Nephron (organoid): ENCODE measurements at regions not wholly inside any gene's neighbourhood (a gene's known extent, or its start where the extent isn't known, plus 50 kb on each side); places are given as distances from the start of the nearest gene placed in this dataset.

Experiments
- H3K27ac Mint-ChIP-seq, 3 experiments: 2 replicates each; pipeline ENCODE4 v1.8.0; 2020; ENCODE audit warnings: mixed read lengths in 3 of 3, mild to moderate bottlenecking in 2 of 3, moderate library complexity in 1 of 3
- H3K27me3 Mint-ChIP-seq: 2 replicates; pipeline ENCODE4 v1.8.0; 2021; ENCODE audit warnings: low read depth, mild to moderate bottlenecking, moderate library complexity, mixed read lengths
- H3K36me3 Mint-ChIP-seq: 2 replicates; pipeline ENCODE4 v1.8.0; 2020; ENCODE audit warnings: low read depth, mixed read lengths
- H3K4me1 Mint-ChIP-seq: 2 replicates; pipeline ENCODE4 v1.8.0; 2020; ENCODE audit warnings: mixed read lengths
- H3K4me3 Mint-ChIP-seq, 3 experiments: 2 replicates each; pipeline ENCODE4 v1.8.0; 2020; ENCODE audit warnings: mild to moderate bottlenecking in 3 of 3, mixed read lengths in 3 of 3, moderate library complexity in 2 of 3
- H3K9me3 Mint-ChIP-seq: 2 replicates; pipeline ENCODE4 v1.8.0; 2020; ENCODE audit warnings: mixed read lengths
- CTCF ChIP-seq, 3 experiments: fragments of 200-600 bp; sonication (generic); IDR thresholded peaks; one replicate each; pipeline ENCODE4 v1.5.0; 2021; ENCODE audit warnings: antibody characterized with exemption in 3 of 3; ENCODE audit not compliant: unreplicated experiment in 3 of 3

DNA sequence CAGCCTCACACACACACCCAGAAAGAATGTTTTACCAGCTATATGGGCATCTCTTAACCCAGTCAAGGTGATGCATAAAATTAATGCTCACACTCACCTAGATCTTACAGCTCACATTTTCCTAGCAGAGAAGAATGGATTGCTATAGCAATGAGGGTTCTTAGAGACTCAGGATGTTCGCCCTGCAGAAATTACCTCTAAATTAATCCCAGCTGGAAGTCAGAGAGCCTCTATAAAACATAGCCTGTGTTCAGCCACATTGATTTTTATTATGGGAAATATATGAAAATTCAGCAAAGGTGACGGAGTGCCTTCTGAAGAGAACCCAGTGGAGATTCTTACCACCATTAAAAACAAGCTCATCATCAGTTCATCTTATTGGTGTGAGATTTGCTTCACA lies 528.3 kb upstream of the ZFP42 start:
- no peak overlapping the region for H3K27ac Mint-ChIP-seq
- H3K36me3 Mint-ChIP-seq, result no peaks in the 10 kb centered on the region
- TF ChIP-seq CTCF (IDR thresholded peaks at IDR 0.05; ENCODE audit: unreplicated experiment in 3 of 3), result no peak
- no peaks in the 10 kb centered on the region for H3K9me3 Mint-ChIP-seq
- no peak overlapping the region for H3K4me3 Mint-ChIP-seq
- H3K4me1 Mint-ChIP-seq, result peaks cover 16% of the 10 kb centered on the region
- no peaks in the 10 kb centered on the region for H3K27me3 Mint-ChIP-seq

DNA sequence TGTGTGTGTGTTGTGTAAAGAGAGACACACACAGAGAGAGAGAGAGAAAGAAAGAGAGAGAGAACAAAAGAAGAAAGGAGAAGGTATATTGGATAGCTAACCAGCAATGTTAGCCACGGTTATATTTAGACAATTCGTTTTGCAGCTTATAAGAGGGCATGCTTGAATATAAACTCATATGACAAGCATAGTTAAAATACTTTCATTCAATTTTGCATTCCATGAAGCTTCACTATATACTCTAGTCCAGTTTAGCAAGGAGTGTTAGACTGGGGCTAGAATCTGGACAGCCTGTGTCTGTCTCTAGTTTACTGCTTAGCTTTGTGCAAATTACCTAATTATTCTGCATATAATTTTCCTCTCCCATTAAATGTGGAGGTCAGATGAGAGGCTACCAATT lies 525.9 kb upstream of the ZFP42 start:
- peaks cover 12% of the 10 kb centered on the region for H3K4me1 Mint-ChIP-seq
- no peak for TF ChIP-seq CTCF (IDR thresholded peaks at IDR 0.05; ENCODE audit: unreplicated experiment in 3 of 3)
- H3K27ac Mint-ChIP-seq, result no peak overlapping the region
- no peaks in the 10 kb centered on the region for H3K36me3 Mint-ChIP-seq
- H3K27me3 Mint-ChIP-seq, result no peaks in the 10 kb centered on the region
- H3K9me3 Mint-ChIP-seq, result no peaks in the 10 kb centered on the region
- H3K4me3 Mint-ChIP-seq, result no peak overlapping the region

- peaks cover 3% of the 10 kb centered on the region for H3K27me3 Mint-ChIP-seq
- no peak overlapping the region for H3K27ac Mint-ChIP-seq
- no peaks in the 10 kb centered on the region for H3K9me3 Mint-ChIP-seq
- TF ChIP-seq CTCF (IDR thresholded peaks at IDR 0.05; ENCODE audit: unreplicated experiment in 3 of 3), result no peak
- H3K36me3 Mint-ChIP-seq, result no peaks in the 10 kb centered on the region
- no peak overlapping the region for H3K4me3 Mint-ChIP-seq
- peaks cover 11% of the 10 kb centered on the region for H3K4me1 Mint-ChIP-seq
Observed at GRCh38 chr4:187470061-187470460, 525.5 kb upstream of the ZFP42 start.

DNA sequence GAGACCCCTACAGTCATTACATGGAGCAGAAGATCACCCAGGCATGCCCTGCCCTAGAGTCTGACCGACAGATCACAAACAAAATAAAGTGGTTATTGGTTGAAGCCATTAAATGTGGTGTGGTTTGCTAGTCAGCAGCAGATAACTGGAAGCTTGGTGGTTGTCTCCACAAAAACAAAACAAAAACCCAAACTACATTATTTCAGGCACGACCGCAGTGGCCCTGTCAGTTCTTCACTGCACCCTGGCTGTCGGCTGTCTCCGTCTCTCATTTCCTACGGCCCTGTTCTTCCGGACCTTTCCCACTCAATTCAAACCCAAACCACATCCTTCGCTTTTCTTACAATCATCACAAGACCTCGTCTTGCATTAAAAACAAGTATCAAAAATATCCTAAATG lies 521.3 kb upstream of the ZFP42 start:
- Mint-ChIP-seq H3K4me1 (peaks cover 24% of the 10 kb centered on the region), H3K9me3 (no peaks in the 10 kb centered on the region), H3K36me3 (no peaks in the 10 kb centered on the region), H3K27me3 (peaks cover 5% of the 10 kb centered on the region), H3K4me3 (no peak overlapping the region), H3K27ac (no peak overlapping the region)
- TF ChIP-seq CTCF (IDR thresholded peaks at IDR 0.05; ENCODE audit: unreplicated experiment in 3 of 3), result no peak

DNA sequence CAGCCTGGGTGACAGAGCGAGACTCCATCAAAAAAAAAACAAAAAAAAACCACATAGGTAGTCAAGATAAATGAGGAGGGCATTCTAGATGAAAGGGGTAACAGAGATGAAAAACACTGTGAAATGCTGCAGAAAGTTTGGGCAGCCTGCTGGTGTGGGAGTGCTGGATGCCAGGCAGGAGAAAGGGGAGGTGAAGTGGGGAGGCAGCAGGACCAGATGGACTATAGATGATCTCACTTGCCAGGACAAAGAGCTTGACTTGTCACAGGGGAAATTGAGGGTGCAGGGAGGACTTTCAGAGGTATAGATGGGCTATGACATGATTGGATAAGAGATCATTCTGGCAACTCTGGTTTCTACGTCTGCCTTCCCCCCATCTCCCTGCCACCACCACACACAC lies 519.7 kb upstream of the ZFP42 start:
- Mint-ChIP-seq H3K4me3 (no peak overlapping the region), H3K27me3 (peaks cover 5% of the 10 kb centered on the region), H3K27ac (no peak overlapping the region), H3K4me1 (peaks cover 33% of the 10 kb centered on the region), H3K36me3 (no peaks in the 10 kb centered on the region), H3K9me3 (no peaks in the 10 kb centered on the region)
- TF ChIP-seq CTCF (IDR thresholded peaks at IDR 0.05; ENCODE audit: unreplicated experiment in 3 of 3), result no peak

DNA sequence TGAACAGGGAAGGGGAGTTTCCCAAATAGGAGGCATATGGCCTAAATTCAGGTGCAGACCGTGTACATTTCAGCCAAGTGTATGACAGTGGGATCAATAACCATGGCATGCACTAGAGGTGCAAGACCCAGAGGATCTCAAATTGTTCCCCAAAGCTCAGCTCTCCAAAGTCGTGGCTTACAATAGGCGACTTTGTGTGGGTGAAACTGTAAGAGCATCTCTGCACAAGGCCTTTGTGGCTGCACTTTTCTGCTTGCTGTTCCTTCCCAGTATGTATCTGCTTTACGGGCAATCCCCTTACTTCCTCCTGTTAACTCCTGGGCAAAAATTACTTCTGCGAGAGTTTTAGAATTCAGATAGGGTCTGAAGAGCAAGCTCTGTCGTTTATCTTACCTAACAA lies 518.3 kb upstream of the ZFP42 start:
- H3K27me3 Mint-ChIP-seq, result peaks cover 5% of the 10 kb centered on the region
- H3K36me3 Mint-ChIP-seq, result no peaks in the 10 kb centered on the region

More for the DNA sequence above, 518.3 kb upstream of the ZFP42 start:
- Mint-ChIP-seq H3K4me1 (peaks cover 34% of the 10 kb centered on the region), H3K4me3 (no peak overlapping the region), H3K27ac (peak overlapping the region in 1 of 3 experiments; percentile 42), H3K9me3 (no peaks in the 10 kb centered on the region)
- TF ChIP-seq CTCF (IDR thresholded peaks at IDR 0.05; ENCODE audit: unreplicated experiment in 3 of 3), result no peak
